RCC 7860 (cell line): ENCODE measurements at regions not wholly inside any gene's neighbourhood (a gene's known extent, or its start where the extent isn't known, plus 50 kb on each side); places are given as distances from the start of the nearest gene placed in this dataset.

Experiments
- DNase-seq: peaks from one replicate; pipeline ENCODE4 v3.0.0-alpha.2; 2015; ENCODE audit warnings: low spot score
- FAIRE-seq: peaks from 2 replicates; lab custom pipeline; 2012; peaks lifted over from hg19 to GRCh38; lab: Jason Lieb, UNC

- no peak for DNase-seq
- no peak for FAIRE-seq
These were observed 417.8 kb upstream of the CTNND2 start for GRCh38 chr5:12322042-12322441.

- DNase-seq (no peak), FAIRE-seq (no peak)
These were observed 416.1 kb upstream of the CTNND2 start for GRCh38 chr5:12320331-12320730.

DNA sequence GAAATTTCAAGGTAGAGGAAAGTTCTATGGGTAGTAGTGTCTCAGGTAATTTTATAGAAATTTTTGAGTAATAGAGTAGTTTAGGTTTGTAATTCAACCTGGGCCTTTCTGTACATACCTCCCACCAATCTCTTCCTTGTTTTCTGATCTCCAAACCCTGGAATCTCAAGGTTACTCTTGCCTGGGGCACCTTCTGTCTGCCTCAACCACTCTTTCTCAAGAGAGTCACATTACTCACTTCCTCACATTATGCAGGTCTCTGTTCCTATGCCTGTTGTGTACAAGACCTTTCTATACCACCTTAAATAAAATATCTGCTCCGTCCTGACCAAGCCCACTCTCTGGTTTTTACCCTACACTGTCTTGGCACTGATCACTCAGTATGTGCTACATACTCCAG, 412.6 kb upstream of the CTNND2 start:
- DNase-seq (no peak), FAIRE-seq (no peak)

DNA sequence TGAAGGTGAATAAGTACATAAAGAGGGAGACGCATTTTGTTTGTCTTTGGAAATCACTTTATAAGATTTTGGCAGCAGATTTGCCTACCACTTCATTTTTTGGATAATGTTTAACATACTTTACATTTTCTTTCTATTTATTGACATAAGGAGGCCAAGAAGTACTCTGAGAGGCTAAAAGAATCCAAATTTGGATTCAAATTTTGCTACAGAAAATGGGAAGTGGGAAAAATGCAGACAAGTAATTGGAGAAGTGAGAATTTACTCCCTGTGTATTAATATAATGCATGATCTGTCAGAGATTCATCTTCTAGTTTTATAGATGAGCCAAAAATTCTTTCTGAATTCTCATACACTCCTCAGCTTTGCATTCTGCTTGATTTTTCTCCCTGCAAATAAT, 411.2 kb upstream of the CTNND2 start:
- DNase-seq (no peak), FAIRE-seq (no peak)

GRCh38 chr5:12313602-12314001, 409.4 kb upstream of the CTNND2 start:
- DNase-seq, result no peak
- FAIRE-seq, result no peak

DNA sequence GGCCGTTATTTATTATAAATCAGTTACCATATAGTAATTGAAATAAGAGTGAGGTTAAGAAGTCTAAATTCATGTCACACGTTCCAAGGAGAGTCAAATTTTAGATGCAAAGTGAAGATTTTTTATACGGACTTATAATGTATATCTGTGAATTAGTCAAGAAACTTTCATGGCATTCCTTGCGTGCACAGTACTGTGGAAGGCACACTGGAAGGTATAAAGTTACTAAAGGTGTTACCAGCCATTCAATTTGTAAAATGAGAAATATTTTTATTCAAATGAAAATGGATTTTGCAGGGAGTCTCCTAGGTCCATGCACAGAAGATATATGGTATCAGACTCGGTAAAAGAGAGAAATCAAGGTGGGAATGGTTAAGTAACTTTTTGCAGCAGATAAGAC, 408.1 kb upstream of the CTNND2 start:
- no peak for FAIRE-seq
- no peak for DNase-seq

GRCh38 chr5:12294151-12294550, 389.9 kb upstream of the CTNND2 start:
- FAIRE-seq, result no peak

GRCh38 chr5:12292610-12293204, 388.5 kb upstream of the CTNND2 start:
- FAIRE-seq (peak; percentile 55), DNase-seq (no peak)

More at GRCh38 chr5:12294151-12294550, 389.9 kb upstream of the CTNND2 start:
- no peak for DNase-seq

GRCh38 chr5:12284604-12285003, 380.4 kb upstream of the CTNND2 start:
- no peak for FAIRE-seq
- no peak for DNase-seq

- DNase-seq (no peak), FAIRE-seq (no peak)
These were observed 373.4 kb upstream of the CTNND2 start for GRCh38 chr5:12277504-12278192.

DNA sequence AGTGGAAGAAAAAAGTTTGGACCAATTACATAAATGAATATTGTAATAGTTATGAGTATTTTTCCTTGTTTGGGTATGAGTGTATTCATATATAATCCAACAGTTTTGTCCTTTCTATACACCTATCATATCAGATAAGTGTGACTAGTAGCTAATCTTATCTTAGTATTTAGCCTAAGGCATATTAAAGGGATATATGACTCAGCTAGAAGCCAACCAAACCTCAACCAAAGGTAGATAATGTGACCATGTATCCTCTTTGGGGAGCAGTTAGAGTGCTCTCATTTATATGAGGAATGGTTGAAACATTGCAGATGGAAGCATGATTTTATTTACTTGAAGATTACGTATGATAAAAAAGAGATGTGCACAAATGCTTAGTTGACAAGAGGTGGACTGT, 370.0 kb upstream of the CTNND2 start:
- no peak for DNase-seq
- no peak for FAIRE-seq

GRCh38 chr5:12272389-12272788, 368.1 kb upstream of the CTNND2 start:
- DNase-seq, result no peak

GRCh38 chr5:12270914-12271313, 366.7 kb upstream of the CTNND2 start:
- no peak for DNase-seq
- no peak for FAIRE-seq

More at GRCh38 chr5:12272389-12272788, 368.1 kb upstream of the CTNND2 start:
- FAIRE-seq, result no peak

GRCh38 chr5:12269164-12269563, 364.9 kb upstream of the CTNND2 start:
- no peak for FAIRE-seq

GRCh38 chr5:12258549-12258948, 354.3 kb upstream of the CTNND2 start:
- no peak for FAIRE-seq
- no peak for DNase-seq

More at GRCh38 chr5:12269164-12269563, 364.9 kb upstream of the CTNND2 start:
- DNase-seq, result no peak

- DNase-seq (no peak), FAIRE-seq (no peak)
These were observed 346.2 kb upstream of the CTNND2 start for GRCh38 chr5:12250454-12250853.

DNA sequence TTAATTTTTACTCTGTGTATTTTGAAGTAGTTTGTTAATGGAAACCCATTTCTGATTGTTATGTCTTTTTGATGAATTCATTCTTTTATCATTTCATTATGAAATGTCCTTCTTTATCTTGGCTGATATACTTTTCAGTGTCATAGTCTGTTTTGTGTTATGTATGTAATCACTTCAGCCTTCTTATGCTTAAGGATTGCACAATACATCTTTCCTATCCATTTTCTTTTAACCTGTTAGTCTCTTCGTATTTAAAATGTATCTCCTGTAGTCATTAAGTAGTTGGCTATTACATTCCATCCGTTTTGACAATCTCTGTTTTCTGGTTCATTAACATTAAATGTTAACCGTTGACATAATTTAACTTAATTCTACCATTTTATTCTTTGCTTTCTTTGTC, 344.6 kb upstream of the CTNND2 start:
- FAIRE-seq (no peak), DNase-seq (no peak)

- no peak for FAIRE-seq
These were observed 341.8 kb upstream of the CTNND2 start for GRCh38 chr5:12246036-12246435.

DNA sequence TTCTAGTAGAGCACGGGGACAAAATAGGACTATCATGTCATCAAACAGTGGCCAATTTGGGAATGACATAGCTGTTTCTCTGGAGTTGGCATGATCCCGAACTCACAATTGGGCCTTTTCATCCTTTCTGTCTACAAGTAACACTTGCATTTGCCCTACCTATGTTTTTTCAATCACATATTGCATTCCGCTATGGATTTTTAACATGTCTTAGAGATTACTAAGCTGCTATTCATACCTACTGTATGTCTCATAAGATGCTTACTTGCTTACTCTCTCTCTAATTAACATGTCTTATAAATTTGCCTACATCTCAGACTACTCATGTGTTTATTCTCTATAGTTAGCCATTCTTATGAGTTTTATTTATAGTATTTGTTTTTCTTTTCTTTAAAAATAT, 341.2 kb upstream of the CTNND2 start:
- no peak for FAIRE-seq
- no peak for DNase-seq

More at GRCh38 chr5:12246036-12246435, 341.8 kb upstream of the CTNND2 start:
- no peak for DNase-seq

- no peak for DNase-seq
- no peak for FAIRE-seq
These were observed 339.0 kb upstream of the CTNND2 start for GRCh38 chr5:12242950-12243888.

DNA sequence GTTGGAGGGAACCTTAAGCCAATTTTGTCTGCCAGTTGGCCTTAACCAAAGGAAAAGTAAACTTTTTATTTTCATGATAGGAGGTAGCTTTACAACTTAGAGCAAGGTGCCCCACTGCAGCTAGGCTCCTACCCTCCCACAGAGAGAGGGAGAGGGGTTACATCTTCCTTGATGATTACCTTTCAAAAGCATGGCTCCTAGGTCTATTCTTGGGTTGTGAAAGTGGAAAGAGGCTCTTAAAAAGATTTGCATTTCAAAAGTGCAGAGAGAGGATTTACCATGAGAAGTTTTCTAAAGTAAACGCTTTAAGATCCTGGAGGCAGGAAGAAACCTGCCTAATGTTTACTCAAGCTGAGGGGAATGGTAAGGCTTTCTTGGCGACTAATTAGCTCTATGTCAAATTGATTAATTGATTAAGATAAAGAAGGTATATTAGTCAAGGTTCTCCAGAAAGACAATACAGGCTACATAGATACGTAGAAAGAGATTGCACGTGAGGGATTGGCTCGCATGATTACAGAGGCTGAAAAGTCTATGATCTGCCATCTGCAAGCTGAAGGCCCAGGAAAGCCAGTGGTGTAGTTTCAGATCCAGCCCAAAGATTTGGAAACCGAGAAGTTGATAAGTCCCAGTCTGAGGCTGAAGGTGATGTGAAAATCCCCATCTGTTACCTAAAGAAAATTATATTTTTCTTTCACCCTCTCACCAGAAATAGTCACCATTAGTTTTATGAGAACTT, 333.8 kb upstream of the CTNND2 start:
- DNase-seq (no peak), FAIRE-seq (no peak)
